HG02642 (cell line): ENCODE measurements at regions not wholly inside any gene's neighbourhood (a gene's known extent, or its start where the extent isn't known, plus 50 kb on each side); places are given as distances from the start of the nearest gene placed in this dataset.
"Not testable (repeated sequence)": the region's sequence is repeated elsewhere in the genome, so short reads cannot be mapped to it uniquely, and the experiment has no call there.

ENCODE experiments used
- ATAC-seq: cut with Tn5 transposase; IDR thresholded peaks from one replicate; pipeline ENCODE4 v1.9.1; 2021; ENCODE audit warnings: mild to moderate bottlenecking; ENCODE audit not compliant: unreplicated experiment, poor library complexity

DNA sequence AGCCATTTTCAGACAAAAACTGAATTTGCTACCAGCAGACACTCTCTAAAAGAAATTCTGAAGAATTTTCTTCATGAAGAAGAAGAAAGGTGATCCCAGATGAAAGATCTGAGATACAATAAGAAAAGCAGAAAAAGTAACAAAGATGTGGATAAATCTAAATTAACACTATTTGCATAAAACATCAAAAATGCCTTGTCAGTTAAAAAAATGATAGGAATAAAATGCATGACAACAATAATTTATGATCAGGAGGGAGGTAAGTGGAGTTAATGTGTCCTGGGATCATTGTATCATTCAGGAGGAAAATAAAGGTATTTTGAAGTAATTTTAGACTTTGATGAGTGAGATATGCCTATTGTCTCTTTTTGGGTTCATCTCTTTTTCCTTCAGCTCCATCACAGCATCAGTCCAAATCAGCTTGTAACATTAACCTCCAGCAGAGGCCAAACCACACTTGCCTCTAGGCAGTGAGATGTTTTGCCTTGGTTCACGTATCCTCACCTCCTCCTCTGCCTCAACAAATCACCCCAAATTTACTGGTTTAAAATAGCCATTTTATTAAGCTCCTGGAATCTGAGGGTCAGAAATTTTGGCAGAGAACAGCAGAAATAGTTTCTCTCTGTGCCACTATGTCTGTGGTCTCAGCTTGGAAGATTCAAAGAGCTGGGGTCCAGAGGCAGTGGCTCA, 76.9 kb upstream of the HIVEP3 start:
- no peak for ATAC-seq

DNA sequence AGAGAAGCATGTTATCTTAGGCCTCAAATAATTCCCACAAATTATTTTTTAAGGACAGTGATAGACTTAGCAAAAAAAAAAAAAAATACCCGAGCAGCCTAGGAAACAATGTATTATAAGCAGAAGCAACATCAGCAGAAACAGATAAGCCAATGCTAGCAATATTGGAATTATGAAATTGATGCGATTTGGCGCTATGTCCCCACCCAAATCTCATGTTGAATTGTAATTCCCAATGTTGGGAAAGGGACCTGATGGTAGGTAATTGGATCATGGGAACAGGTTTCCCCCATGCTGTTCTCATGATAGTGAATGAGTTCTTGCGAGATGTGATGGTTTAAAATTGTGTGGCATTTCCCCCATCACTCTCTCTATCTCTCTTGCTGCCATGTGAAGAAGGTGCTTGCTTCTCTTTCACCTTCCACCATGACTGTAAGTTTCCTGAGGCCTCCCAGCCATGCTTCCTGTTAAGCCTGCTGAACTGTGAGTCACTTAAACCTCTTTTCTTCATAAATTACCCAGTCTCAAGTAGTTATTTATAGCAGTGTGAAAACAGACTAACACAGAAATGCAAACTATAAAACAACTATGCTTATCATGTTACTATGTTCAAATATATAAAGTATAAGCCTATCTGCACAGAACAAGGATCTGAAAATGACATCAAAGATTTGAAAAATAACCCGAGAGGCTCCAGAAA, 75.6 kb upstream of the HIVEP3 start:
- ATAC-seq, result no peak

DNA sequence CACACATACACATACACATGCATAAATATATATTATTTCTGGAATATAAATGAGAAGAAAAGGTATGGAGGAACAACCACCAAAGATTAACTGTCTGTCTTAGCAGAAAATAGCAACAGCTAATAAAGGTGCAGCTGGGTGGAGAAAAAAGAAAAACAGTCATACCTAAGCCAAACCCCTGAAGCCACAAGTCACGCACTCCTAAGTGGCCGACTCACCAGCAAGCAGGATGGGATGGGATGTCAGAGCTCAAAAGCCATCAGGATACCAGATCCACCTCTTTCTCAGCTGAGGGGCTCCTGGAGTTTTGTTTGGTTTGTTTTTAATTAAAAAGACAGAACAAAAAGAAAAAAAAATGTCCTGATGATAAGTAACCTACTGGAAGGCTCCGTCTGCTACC, 64.7 kb upstream of the HIVEP3 start:
- ATAC-seq, result no peak

DNA sequence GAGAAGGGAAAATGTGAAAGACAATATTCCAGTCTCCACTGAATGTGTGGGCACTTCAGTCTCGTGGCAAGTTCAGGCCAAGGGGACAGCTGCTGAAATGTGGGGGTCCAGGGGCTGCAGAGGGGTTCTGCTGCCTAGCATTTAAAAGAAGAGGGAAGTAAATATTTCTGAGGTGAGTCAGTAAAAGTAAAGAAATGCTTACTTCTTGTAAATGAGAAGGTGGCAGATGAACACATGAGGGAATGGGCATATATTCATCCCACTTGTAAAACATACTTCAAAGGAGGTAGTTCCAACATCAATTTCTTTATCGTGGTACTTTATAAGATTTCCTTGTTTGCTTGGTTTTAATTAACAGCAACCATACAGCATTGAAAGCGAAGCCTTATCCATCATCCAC, 63.1 kb upstream of the HIVEP3 start:
- ATAC-seq, result no peak

DNA sequence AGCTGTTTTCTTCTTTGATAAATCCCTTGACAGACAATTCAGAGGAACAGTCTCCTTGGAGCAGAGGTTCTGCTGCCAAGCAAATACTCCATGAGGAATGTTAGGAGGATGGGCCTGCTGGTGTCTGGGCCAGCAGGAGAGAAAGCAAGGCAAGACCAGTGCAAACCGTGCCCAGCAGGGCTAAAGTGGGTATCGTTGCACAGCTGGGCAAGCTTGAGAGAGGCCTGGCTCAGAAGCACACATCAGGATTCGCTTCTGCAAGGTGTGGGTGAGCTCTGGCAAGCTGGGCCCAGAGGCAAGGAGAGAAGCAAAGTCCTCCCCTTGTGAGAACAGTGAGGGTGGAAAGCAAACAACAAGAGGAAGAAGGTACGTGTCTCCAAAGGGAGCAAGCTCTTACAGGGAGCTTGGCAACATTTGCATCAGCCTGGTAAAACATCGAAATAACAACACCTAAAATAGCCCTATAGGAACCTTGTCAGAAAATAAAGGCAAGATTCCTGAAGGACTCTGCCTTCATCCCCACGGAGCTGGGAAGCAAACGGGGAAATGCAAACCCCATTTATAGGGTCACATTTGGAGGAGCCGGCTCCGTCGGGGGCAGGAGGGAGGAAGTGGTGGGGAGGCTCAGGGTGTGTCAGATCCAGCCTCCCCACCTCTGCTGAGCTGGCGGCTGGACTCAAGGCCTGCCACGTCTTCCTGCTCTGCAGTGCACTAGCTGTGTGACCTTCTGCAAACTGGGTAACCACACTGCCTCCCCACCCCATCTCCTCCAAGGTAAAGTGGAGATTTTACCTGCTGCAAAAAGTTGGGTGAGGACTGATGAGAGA, 62.3 kb upstream of the HIVEP3 start:
- ATAC-seq, result no peak

DNA sequence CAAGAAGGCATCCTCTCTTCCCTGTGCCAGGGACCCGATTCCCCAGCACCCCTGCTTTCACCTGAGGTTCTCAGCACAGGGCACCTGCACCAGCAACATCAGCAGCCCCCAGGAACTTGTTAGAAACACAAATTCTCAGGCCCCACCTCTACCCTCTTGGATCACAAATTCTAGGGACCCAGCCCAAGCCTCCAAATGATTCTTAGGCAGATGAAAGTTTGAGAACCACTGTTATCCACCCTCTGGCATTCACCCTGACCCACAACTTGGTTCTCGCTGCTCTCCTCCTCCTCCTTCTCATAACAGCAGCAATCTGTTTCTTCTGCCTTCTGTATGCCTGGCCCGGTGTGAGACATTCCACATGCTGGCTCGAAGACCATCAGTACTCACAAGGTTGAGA, 60.3 kb upstream of the HIVEP3 start:
- ATAC-seq, result no peak

DNA sequence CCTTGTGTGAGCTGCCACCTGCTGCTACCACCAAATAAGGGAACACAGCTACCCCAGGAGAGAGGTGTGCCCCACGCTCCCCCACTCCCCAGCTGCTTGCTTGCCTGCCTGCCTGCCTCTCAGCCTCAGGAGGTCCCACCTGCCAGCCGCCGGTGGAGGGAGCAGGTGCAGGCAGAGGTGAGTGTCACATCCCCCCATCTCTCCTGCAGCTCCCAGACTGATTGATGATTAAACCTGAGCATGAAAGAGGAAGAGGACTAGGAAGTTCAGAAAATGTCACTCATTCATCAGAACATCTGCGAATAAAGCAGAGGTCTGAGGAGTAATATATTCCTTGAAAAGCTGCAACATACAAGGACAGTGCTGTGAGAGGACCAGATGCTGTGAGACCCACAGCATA, 58.6 kb upstream of the HIVEP3 start:
- ATAC-seq, result no peak

DNA sequence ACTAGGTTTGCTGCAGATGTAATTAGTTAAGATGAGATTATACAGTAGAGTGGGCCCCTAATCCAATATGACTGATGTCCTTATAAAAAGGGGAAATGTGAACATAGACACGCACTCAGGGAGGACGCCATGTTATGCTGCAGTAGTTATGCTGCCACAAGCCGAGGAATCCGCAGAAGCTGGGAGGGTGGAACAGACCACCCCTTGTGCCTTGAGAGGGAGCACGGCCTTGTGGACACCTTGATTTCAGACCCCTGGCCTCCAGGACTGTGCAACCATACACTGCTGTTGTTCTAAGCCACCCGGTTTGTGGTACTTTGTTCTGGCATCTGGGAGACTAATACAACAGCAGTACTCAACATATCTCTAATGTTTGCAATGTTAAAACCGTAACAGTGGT, 57.9 kb upstream of the HIVEP3 start:
- no peak for ATAC-seq

DNA sequence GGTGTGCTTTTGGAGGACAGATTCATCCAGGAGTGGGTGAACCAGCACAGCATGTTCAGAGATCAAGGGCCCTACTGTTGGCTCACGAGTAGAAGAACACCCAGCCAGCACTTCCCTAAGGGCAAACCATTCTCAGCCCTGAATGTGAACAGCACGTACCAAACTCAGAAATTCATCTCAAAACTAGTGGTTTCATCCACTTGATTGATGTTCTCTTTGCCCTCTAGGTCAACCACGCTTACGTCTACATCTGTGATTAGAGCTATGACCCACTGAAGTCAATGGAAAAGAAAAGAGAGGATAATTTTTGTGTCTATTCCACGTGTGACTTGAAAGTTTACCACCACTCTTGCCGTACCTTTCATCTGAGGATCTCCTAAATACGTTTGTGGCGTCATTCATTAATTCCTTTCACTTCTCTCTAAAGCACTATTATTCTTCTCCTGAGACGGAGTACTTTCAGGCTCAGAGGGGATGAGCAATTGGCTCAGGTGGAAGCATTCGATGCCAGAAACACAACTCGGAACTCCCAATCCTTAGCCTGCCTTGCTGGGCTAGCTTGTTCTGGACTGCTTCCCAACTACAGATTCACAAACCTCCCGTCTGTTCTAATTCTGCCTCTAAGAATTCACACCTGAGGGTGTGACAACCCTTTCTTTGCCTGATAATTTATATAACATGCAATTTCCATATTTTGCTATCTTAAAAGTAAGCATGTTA, 57.3 kb upstream of the HIVEP3 start:
- no peak for ATAC-seq

DNA sequence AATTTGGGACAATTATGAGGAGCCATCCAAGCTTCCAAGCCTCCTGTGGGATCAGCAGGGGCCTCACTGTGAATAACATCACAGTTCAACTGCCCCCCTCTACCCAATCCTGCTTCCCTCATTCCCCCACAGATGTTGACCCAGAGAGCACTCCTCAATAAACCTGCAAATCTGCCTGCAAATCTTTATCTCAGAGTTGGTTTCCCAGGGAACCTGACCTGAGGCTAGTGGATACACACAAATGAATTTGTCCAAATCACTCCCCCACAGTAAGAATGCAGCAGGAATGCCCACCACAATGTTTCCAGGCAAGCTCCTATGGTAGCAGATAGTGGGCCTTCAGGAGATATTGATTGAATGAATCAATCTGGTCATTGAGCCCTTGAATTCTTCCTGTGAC, 56.4 kb upstream of the HIVEP3 start:
- ATAC-seq, result no peak

DNA sequence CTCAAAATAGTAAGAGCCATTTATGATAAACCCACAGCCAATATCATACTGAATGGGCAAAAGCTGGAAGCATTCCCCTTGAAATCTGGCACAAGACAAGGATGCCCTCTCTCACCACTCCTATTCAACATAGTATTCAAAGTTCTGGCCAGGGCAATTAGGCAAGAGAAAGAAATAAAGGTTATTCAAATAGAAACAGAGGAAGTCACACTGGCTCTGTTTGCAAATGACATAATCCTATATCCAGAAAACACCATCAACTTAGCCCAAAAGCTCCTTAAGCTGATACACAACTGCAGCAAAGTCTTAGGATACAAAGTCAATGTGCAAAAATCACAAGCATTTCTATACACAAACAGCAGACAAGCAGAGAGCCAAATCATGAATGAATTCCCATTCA, 49.8 kb upstream of the HIVEP3 start:
- not testable (repeated sequence) for ATAC-seq
